ENCODE measurements at regions not wholly inside any gene's neighbourhood (a gene's known extent, or its start where the extent isn't known, plus 50 kb on each side); places are given as distances from the start of the nearest gene placed in this dataset.

- Histone ChIP-seq H3K9me3 (ENCODE audit: control insufficient read depth, low read length) (no peaks in the 10 kb centered on the region), H3K27me3 (ENCODE audit: control insufficient read depth in 1 of 2, insufficient read depth in 2 of 2, low read length in 1 of 2) (no peaks in the 10 kb centered on the region), H3K27ac (ENCODE audit: low read depth in 1 of 2, low read length in 2 of 2) (no peak overlapping the region), H3K36me3 (ENCODE audit: control insufficient read depth in 1 of 2, insufficient read depth in 2 of 2, low read length in 1 of 2) (no peaks in the 10 kb centered on the region), H3K4me3 (ENCODE audit: low read length in 2 of 2) (peak overlapping the region in 1 of 2 donors; percentile 23), H3K4me1 (ENCODE audit: control insufficient read depth in 1 of 2, insufficient read depth in 2 of 2, low read length in 2 of 2) (no peaks in the 10 kb centered on the region)
- 7 to 12% methylated on average over 4 of the region's 4 CpGs for WGBS, 2 donors
- ATAC-seq (ENCODE audit: low FRiP score) (peak; percentile 22), DNase-seq (no peak)
- intact Hi-C loops (cut with DNase I) = no loop called here
Observed at GRCh38 chr5:6281818-6282217, 96.5 kb downstream of the MED10 start.

DNA sequence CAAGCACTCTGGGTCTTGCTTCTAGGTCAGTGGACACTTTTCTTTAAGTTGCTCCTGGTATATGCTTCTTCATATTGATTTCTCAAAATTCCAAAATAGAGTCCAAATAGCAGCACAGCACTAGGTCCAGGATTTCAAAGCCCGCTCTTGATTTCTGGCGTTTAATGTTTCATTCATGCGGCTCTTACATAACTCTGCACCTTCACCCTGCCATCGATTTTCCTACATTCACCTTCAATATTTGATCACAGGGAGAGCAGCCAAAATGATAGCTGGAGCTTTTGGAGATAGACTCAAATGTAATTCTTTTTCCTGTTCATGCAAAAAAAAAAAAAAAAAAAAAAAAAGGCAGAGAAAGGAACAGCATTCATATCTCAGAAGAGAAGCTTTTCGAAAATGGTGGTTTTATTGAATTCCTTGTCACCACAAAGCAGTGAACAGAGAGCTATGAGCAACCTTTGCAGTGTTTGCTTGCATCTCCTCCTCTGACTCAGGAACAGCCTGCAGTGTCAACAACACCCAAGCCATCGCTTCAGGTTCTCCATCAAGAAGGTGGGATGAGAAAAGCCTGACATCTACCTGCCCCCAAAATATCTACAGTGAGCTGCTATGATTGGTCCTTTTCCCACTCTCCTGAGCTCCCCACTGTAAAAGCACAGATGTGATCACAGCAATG is 97.8 kb downstream of the MED10 start:
- DNase-seq (no peak), ATAC-seq (ENCODE audit: low FRiP score) (no peak)
- no peaks in the 10 kb centered on the region for H3K27me3 ChIP-seq (ENCODE audit: control insufficient read depth in 1 of 2, insufficient read depth in 2 of 2, low read length in 1 of 2)
- H3K4me3 ChIP-seq (ENCODE audit: low read length in 2 of 2) = no peak overlapping the region
- H3K9me3 ChIP-seq (ENCODE audit: control insufficient read depth, low read length) = no peaks in the 10 kb centered on the region
- intact Hi-C loops (cut with DNase I) = no loop called here
- H3K27ac ChIP-seq (ENCODE audit: low read depth in 1 of 2, low read length in 2 of 2) = no peak overlapping the region
- 76 to 77% methylated on average over 6 of the region's 6 CpGs for WGBS, 2 donors
- H3K4me1 ChIP-seq (ENCODE audit: control insufficient read depth in 1 of 2, insufficient read depth in 2 of 2, low read length in 2 of 2) = no peaks in the 10 kb centered on the region
- H3K36me3 ChIP-seq (ENCODE audit: control insufficient read depth in 1 of 2, insufficient read depth in 2 of 2, low read length in 1 of 2) = no peaks in the 10 kb centered on the region

DNA sequence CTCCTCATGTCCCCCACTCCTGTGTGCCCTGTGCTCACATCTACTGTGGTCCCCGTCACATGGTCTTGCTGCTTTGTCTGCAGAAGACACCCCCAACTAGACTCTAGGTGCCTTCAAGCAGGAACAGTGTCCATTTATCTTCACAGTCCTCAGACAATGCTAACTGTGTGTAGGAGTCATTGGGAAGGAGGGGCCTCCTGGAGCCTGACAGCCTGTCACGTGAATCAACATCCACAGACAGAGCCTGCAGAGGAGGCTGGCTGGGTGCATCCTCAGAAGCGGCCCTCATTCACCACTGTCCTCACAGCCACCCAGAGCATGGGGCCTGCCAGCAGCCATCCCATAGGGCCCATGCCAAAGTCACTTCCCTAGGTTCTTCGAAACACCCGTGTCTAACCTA is 98.7 kb downstream of the MED10 start:
- intact Hi-C loops (cut with DNase I) = no loop called here
- 87 to 93% methylated on average over 5 of the region's 5 CpGs for WGBS, 2 donors
- no peaks in the 10 kb centered on the region for H3K27me3 ChIP-seq (ENCODE audit: control insufficient read depth in 1 of 2, insufficient read depth in 2 of 2, low read length in 1 of 2)
- H3K4me3 ChIP-seq (ENCODE audit: low read length in 2 of 2) = no peak overlapping the region
- H3K27ac ChIP-seq (ENCODE audit: low read depth in 1 of 2, low read length in 2 of 2) = no peak overlapping the region
- no peaks in the 10 kb centered on the region for H3K9me3 ChIP-seq (ENCODE audit: control insufficient read depth, low read length)
- ATAC-seq (ENCODE audit: low FRiP score) (no peak), DNase-seq (no peak)
- H3K4me1 ChIP-seq (ENCODE audit: control insufficient read depth in 1 of 2, insufficient read depth in 2 of 2, low read length in 2 of 2) = no peaks in the 10 kb centered on the region
- no peaks in the 10 kb centered on the region for H3K36me3 ChIP-seq (ENCODE audit: control insufficient read depth in 1 of 2, insufficient read depth in 2 of 2, low read length in 1 of 2)

DNA sequence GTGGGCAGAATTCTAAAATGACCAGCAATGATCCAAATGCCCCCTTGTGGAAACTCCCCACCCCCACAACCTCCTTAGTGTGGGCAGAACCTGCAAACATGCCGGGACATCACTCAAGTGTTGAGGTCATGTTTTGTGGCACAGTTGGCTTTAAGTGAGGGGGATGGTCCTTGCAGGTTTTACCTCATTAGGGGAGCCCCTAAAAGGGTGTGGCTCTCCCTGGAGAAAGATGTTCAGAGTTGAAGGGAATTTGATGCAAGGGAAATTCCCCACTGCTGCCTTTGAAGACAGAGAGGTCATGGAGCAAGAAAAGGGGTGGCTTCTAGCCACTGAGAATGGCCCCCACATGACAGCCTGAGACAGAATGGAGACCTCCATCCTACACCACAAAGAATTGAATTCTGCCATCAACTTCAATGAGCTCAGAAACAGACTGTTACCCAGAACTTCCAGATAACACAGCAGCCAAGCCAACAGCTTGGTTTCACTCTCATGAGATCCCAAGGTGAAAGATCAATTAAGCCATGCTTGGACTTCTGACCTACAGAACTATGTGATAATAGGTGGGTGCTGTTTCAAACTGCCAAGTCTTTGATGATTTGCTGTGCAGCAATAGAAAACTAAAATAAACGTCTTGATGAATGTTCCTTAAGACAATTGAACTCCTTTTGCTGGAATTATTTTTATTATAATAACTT is 103.4 kb downstream of the MED10 start:
- Histone ChIP-seq H3K27me3 (ENCODE audit: control insufficient read depth in 1 of 2, insufficient read depth in 2 of 2, low read length in 1 of 2) (no peaks in the 10 kb centered on the region), H3K36me3 (ENCODE audit: control insufficient read depth in 1 of 2, insufficient read depth in 2 of 2, low read length in 1 of 2) (no peaks in the 10 kb centered on the region), H3K4me3 (ENCODE audit: low read length in 2 of 2) (no peak overlapping the region), H3K9me3 (ENCODE audit: control insufficient read depth, low read length) (peaks cover 2% of the 10 kb centered on the region), H3K27ac (ENCODE audit: low read depth in 1 of 2, low read length in 2 of 2) (no peak overlapping the region), H3K4me1 (ENCODE audit: control insufficient read depth in 1 of 2, insufficient read depth in 2 of 2, low read length in 2 of 2) (no peaks in the 10 kb centered on the region)
- intact Hi-C loops (cut with DNase I) = no loop called here
- ATAC-seq (ENCODE audit: low FRiP score) (no peak), DNase-seq (no peak)
- WGBS, 2 donors = 79 to 80% methylated on average over 2 of the region's 2 CpGs

- ATAC-seq (ENCODE audit: low FRiP score) (no peak), DNase-seq (no peak)
- Histone ChIP-seq H3K4me3 (ENCODE audit: low read length in 2 of 2) (no peak overlapping the region), H3K27ac (ENCODE audit: low read depth in 1 of 2, low read length in 2 of 2) (no peak overlapping the region), H3K36me3 (ENCODE audit: control insufficient read depth in 1 of 2, insufficient read depth in 2 of 2, low read length in 1 of 2) (no peaks in the 10 kb centered on the region), H3K27me3 (ENCODE audit: control insufficient read depth in 1 of 2, insufficient read depth in 2 of 2, low read length in 1 of 2) (no peaks in the 10 kb centered on the region), H3K9me3 (ENCODE audit: control insufficient read depth, low read length) (peaks cover 2% of the 10 kb centered on the region), H3K4me1 (ENCODE audit: control insufficient read depth in 1 of 2, insufficient read depth in 2 of 2, low read length in 2 of 2) (no peaks in the 10 kb centered on the region)
- WGBS, 2 donors = 88% methylated on average over 4 of the region's 4 CpGs
- intact Hi-C loops (cut with DNase I) = no loop called here
Observed at GRCh38 chr5:6273749-6274148, 104.6 kb downstream of the MED10 start.

DNA sequence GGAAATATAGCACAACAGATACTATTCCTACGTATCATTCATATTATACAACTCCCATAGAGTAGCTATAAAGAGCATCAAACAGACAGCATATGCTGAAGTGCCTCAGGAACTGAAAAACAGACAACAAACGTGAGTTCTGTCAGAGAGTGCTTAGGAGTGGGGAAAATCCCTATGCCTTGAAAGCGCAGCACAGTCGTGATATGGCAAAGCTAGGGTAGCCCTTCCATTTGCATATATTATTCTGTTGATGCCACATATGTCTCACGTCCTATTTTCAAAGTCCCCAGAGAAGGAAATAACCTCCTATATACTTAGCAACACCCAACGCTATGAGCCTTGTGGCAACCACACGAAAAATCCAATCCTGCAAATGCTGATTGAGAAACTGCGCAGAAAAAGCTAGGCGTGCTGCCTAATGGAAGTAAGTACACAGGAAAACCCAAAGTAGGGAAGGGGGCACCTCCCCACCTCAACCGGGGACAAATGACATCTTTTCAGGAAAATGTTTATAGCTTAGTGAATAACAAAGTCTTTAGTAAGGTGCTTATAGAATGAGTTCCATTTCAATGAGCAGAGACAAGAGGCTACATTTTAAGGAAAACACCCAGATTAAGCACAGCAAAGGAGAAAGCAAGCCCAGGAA is 105.1 kb downstream of the MED10 start:
- WGBS, 2 donors = 85 to 86% methylated on average over 10 of the region's 10 CpGs
- no peaks in the 10 kb centered on the region for H3K36me3 ChIP-seq (ENCODE audit: control insufficient read depth in 1 of 2, insufficient read depth in 2 of 2, low read length in 1 of 2)
- H3K27me3 ChIP-seq (ENCODE audit: control insufficient read depth in 1 of 2, insufficient read depth in 2 of 2, low read length in 1 of 2) = no peaks in the 10 kb centered on the region
- H3K4me1 ChIP-seq (ENCODE audit: control insufficient read depth in 1 of 2, insufficient read depth in 2 of 2, low read length in 2 of 2) = no peaks in the 10 kb centered on the region
- intact Hi-C loops (cut with DNase I) = no loop called here
- no peak overlapping the region for H3K4me3 ChIP-seq (ENCODE audit: low read length in 2 of 2)
- DNase-seq = no peak
- no peak overlapping the region for H3K27ac ChIP-seq (ENCODE audit: low read depth in 1 of 2, low read length in 2 of 2)
- no peak for ATAC-seq (ENCODE audit: low FRiP score)
- peaks cover 2% of the 10 kb centered on the region for H3K9me3 ChIP-seq (ENCODE audit: control insufficient read depth, low read length)

- Histone ChIP-seq H3K27ac (ENCODE audit: low read depth in 1 of 2, low read length in 2 of 2) (no peak overlapping the region), H3K36me3 (ENCODE audit: control insufficient read depth in 1 of 2, insufficient read depth in 2 of 2, low read length in 1 of 2) (no peaks in the 10 kb centered on the region)
- intact Hi-C loops (cut with DNase I) = no loop called here
Observed at GRCh38 chr5:6269925-6270324, 108.4 kb downstream of the MED10 start.

DNA sequence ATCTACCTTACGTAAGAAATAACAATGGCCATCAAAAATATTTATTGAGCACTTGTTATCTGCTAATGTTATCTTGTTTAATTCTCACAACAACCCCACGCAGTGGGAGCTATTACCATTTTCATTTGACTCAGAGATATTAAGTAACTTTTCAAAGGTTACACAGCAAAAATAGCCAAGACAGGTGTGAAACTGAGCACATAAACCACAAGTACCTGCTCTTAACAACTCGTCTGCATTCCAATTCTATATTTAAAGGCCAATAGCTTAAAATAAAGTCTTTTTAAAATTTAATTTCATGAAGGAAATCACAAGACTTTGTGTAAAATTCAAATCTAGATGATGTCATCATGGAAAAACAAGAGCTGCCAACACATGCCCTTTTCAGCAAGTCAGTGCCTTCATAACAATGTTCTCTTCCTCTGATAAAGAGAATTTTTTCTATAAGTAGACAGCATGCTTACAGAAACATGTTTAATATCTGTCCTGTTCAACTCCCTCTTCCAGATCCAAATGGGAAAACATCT is 111.6 kb downstream of the MED10 start:
- 50 to 57% methylated on average over 3 of the region's 3 CpGs for WGBS, 2 donors
- intact Hi-C loops (cut with DNase I) = no loop called here
- H3K27ac ChIP-seq (ENCODE audit: low read depth in 1 of 2, low read length in 2 of 2) = no peak overlapping the region
- no peak overlapping the region for H3K4me3 ChIP-seq (ENCODE audit: low read length in 2 of 2)
- H3K4me1 ChIP-seq (ENCODE audit: control insufficient read depth in 1 of 2, insufficient read depth in 2 of 2, low read length in 2 of 2) = no peaks in the 10 kb centered on the region
- ATAC-seq (ENCODE audit: low FRiP score) (no peak), DNase-seq (no peak)
- H3K36me3 ChIP-seq (ENCODE audit: control insufficient read depth in 1 of 2, insufficient read depth in 2 of 2, low read length in 1 of 2) = no peaks in the 10 kb centered on the region
- peaks cover 2% of the 10 kb centered on the region for H3K9me3 ChIP-seq (ENCODE audit: control insufficient read depth, low read length)
- no peaks in the 10 kb centered on the region for H3K27me3 ChIP-seq (ENCODE audit: control insufficient read depth in 1 of 2, insufficient read depth in 2 of 2, low read length in 1 of 2)

More at GRCh38 chr5:6269925-6270324, 108.4 kb downstream of the MED10 start:
- DNase-seq = no peak
- no peaks in the 10 kb centered on the region for H3K4me1 ChIP-seq (ENCODE audit: control insufficient read depth in 1 of 2, insufficient read depth in 2 of 2, low read length in 2 of 2)
- H3K9me3 ChIP-seq (ENCODE audit: control insufficient read depth, low read length) = peaks cover 2% of the 10 kb centered on the region
- 83 to 86% methylated on average over 7 of the region's 7 CpGs for WGBS, 2 donors
- H3K27me3 ChIP-seq (ENCODE audit: control insufficient read depth in 1 of 2, insufficient read depth in 2 of 2, low read length in 1 of 2) = no peaks in the 10 kb centered on the region
- H3K4me3 ChIP-seq (ENCODE audit: low read length in 2 of 2) = no peak overlapping the region
- ATAC-seq (ENCODE audit: low FRiP score) = no peak

All from aorta (tissue), 5 donors.